ENCODE measurements at regions not wholly inside any gene's neighbourhood (a gene's known extent, or its start where the extent isn't known, plus 50 kb on each side); places are given as distances from the start of the nearest gene placed in this dataset.

- DNase-seq: no peak
Measured at GRCh38 chr1:30607723-30608122, 115.7 kb downstream of the MATN1 start.

GRCh38 chr1:30606166-30606565 lies 117.2 kb downstream of the MATN1 start:
- no peak for DNase-seq

GRCh38 chr1:30605441-30605920 lies 117.9 kb downstream of the MATN1 start:
- DNase-seq: no peak

DNA sequence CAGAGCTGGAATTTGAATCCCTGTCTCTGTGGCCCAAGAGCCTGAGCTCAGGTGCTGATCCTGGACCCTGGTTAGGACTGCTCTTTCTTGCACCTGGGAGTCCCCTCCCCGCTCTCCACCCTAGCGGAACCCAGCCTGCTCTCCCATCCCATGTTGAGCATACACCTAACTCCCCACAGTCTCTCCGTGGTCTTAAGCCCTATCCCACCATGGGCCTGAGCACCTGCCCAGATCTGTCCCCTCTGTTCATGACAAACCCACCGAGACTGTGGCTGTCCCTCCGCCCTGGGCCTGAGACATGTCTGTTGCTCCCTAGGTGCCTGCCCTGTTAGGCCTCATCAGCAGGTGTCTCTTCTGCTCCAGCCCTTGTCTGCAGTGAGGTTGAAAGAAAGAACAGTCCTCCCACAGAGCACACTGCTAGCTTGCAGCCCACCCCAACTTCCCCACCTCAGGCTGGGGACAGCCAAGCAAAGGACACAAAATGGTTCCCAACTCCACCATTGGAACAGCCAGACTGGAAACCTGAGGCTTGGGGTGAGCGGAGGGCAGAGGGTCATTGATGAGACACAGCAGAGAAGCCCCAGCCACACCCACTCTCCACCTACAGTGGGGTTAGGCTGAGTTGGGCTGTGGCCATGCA lies 118.5 kb downstream of the MATN1 start:
- DNase-seq: no peak

DNA sequence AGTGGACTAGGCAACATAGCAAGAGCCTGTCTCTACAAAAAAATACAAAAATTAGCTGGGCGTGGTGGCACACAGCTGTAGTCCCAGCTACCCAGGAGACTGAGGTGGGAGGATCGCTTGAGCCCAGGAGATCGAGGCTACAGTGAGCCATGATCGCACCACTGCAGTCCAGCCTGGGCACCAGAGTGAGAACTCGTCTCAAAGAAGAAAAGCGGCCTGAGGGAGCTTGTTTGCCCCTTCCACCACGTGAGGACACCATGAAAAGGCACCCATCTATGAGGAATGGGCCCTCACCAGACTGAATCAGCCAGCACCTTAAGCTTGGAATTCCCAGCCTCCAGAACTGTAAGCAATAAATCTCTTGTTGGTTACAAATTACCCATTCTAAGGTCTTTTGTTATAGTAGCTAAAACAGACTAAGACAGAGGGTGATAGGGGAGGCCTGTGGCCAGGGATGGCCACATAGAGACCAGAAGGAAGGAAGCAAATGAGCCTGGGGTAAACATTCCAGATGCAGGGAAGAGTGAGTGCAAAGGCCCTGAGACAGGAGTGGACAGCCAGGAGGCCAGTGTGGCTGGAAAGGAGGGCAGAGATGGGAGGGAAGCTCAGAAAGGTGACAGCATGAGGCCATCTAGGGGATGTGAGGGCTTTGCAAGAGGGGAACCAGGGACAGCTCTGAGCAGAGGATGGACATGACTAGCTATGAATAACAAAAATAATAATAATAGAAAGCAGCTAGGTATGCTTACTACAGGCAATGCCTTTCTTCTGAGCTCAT lies 120.1 kb downstream of the MATN1 start:
- no peak for DNase-seq

DNA sequence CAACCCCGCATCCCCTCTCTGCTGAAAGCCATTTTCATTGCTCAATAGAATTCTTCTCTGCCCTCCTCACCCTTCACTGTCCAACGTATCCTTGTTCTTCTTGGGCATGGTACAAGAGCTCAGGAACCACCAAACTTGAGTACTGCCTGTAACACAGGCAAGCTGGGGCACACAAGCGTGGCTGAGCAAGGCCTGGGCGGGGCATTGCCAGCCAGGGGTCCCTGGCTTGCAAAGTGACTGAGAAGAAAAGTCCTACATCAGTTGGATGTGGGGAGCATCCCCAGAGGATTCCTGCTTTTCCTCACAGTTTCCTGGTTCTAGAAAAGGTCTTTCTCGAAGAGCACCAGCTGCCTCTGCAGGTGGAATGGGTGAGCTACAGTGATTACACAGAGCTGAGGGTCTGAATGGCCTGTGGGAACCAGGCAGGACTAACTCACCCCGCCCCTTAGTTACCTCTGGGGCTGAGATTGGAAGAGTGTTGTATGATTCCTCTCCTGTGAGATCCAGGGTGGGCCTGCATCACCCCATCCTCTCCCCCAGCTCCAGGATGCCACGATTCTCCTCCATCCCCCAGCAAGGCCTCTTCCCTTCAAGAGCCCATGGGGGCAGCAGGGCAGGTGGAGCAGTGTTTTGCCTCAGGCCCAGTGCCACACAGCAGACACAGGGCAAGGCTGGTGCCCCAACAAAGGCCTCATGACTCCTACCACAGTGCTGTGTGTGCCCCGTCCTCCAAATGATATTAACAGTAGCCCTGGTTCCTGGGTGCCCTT lies 121.9 kb downstream of the MATN1 start:
- no peak for DNase-seq

DNA sequence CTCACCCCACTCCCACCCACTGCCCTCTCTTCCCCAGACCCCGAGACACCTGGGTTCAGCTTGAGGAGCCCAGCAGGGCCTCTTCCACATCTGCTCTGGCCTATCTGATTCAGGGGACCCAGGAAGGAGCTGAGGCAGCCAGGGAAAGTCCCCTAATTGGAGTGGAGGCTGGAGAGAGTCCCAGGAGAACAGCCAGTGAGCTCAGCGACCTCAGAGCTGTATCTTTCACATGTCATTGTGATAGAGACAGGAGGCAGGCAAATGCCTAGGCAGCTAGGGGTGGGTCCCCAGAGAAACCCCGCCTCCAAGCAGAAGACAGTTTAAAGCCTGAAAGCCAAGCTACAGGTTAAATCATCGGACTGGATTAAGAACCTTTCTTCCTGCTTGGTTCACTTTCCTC lies 122.7 kb downstream of the MATN1 start:
- DNase-seq: no peak

DNA sequence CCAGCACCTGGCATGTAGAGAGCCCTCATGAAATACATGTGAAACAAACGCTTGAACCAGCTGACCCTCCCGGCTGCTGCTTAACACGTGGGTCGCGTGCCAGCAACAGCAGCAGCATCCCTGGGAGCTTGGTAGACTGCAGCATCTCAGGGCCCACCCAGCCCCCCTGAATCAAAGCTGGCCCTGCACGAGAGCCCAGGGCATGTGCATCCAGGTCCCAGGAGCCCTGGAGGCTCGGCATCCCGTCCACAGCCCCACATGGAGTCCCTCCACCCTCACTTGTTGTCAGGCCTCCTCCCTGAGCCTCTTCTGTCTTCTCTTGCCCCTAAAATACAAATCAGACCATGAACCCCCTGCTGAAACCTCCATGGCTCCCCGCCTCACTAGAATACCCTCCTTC lies 123.1 kb downstream of the MATN1 start:
- no peak for DNase-seq

DNA sequence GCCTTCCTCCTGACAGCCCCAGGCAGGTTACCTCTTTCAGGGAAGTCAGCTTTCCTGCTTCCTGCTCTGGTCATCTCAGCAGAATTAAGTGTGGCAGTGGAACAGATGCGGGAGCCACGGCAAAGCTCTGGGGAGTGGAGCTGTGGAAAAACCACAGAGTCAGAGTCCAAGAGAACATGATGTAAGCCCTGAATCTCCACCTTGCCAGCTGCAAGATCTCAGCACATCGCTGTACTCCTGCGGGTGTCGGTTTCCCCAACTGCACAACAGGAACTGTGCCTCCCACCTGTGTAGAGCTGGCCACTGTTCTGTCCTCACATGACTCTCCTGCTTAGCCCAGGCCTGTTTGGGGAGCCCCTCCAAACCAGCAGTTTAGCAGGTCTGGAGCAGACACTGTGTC lies 123.7 kb downstream of the MATN1 start:
- DNase-seq: no peak

DNA sequence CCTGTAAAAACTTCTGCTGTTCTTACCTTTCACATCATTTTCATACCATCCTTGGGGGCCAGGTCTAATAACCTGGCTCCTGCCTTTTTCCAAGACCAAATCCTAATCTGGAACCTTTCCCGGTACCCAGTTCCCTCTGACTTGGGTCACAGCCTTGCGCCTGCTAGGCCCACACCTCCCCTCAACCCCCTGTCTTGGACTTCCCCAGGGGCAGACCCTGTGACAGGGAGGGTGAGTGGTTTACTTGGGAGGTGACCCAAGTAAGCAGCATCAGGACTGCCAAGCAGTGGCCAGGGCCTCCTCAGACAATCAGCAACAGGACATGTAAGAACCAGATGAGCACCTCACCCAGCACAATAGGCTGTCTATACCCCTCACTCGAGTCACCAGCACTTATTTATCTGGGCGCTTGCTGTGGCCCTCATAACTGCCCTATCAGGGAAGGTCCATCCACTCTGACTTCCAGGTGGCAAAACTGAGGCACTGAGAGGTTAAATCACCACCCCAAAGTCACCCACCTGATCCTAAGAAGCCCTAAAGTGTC lies 124.7 kb downstream of the MATN1 start:
- DNase-seq: no peak

GRCh38 chr1:30597711-30598110 lies 125.7 kb downstream of the MATN1 start:
- no peak for DNase-seq

- DNase-seq: no peak
Measured at GRCh38 chr1:30596891-30597290, 126.5 kb downstream of the MATN1 start.

GRCh38 chr1:30596470-30596869 lies 126.9 kb downstream of the MATN1 start:
- DNase-seq: no peak

- DNase-seq: no peak
Measured at GRCh38 chr1:30589083-30589482, 134.3 kb downstream of the MATN1 start.

GRCh38 chr1:30588311-30589073 lies 134.9 kb downstream of the MATN1 start:
- DNase-seq: no peak

- no peak for DNase-seq
Measured at GRCh38 chr1:30586671-30587070, 136.7 kb downstream of the MATN1 start.

DNA sequence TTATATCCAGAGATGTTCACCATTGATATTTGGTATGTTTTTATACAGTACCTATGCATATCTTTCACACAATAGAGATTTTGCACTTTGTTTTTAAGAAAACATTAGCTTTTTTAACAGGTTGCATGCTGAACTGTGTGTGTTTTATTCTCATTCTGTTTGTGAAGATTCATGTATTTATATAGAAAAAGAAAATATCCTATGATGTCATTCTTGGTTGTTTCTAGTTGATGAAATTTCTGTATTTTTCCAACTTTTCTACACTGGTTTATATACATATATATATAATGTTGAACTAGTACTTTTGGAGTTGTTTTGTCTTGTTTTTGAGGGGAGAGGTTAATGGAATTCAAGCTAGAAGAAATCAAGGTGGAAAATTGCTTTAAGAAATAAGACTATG lies 143.8 kb downstream of the MATN1 start:
- DNase-seq: no peak

DNA sequence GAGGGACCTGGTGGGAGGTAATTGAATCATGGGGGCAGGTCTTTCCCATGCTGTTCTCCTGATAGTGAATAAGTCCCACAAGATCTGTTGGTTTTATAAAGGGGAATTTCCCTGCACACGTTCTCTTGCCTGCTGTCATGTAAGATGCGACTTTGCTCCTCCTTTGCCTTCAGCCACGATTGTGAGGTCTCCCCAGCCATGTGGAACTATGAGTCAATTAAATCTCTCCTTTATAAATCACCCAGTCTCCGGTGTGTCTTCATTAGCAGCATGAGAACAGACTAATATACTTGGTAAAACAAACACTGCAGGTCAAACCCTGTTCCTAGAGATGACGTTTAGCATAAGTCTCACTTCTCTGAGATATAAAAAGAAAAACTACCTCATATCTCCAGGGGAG lies 148.3 kb downstream of the MATN1 start:
- DNase-seq: no peak

- no peak for DNase-seq
Measured at GRCh38 chr1:30572192-30572591, 151.2 kb downstream of the MATN1 start.

DNA sequence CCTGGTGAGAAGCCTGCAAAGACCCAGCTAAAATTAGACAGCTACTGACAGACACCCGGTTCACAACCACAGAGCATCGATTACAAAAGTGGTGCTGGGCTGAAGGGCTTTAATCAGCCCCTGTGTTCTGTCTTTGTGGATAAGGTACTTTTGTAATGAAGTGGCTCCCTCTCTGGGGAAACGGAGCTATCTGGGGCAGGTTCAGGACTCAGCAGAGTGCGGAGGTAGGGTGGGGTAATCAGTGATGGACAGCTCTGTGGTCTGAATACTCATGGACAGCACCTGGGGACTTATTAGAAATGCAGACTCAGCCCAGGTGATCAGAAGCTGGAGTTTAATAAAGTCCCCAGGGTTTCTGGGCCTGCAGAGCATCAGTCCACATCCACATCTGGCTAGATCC lies 152.0 kb downstream of the MATN1 start:
- DNase-seq: no peak

GRCh38 chr1:30569384-30569783 lies 154.0 kb downstream of the MATN1 start:
- DNase-seq: no peak

DNA sequence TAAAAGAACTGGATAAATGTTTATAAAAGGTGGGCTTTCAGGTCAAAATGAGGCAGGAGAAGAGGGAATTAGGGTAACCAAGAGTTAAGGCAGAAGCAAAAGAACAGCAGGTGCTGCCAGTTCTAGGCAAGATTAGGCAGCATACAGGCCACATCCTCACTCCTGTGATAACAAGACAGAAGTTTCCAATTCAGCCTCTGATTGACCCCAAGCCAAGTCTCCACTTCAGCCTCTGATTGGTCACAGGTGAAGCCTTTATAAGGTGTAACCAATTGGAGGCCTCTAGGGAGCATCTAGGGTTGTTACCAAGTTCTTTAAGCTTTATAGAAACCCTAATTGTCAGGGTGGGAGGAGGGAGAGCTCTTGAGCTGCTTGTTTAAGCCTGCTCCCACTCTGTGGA lies 160.8 kb downstream of the MATN1 start:
- no peak for DNase-seq

GRCh38 chr1:30551603-30552002 lies 171.8 kb downstream of the MATN1 start:
- DNase-seq: no peak
